K562 (cell line): ENCODE measurements at regions not wholly inside any gene's neighbourhood (a gene's known extent, or its start where the extent isn't known, plus 50 kb on each side); places are given as distances from the start of the nearest gene placed in this dataset.
A peak's percentile ranks its signal among the peaks of the same experiment; 100 is the strongest.

ENCODE experiments used
- ATAC-seq: fragments of 200-7000 bp; cut with Tn5 transposase; 3 replicates; pipeline ENCODE4 v1.9.1; 2020; ENCODE audit warnings: moderate library complexity
- BruUV-seq: library from RNA; stranded (reverse); fragments of 400-500 nt; replicated peaks from 2 replicates; lab custom pipeline; 2021; lab: Mats Ljungman, UMichigan
- CTCF ChIA-PET: fragments of 300-600 bp; formaldehyde crosslinking; extraction: SDS; loops from one replicate; lab custom pipeline; 2021; ENCODE audit warnings: low intra/inter-chr PET ratio; lab: Yijun Ruan, JAX
- POLR2A ChIA-PET: fragments of 300-600, 350-650 bp; sonication (Branson Sonifier 250); formaldehyde crosslinking; extraction: SDS; loops from one replicate; lab custom pipeline; 2021; ENCODE audit warnings: antibody characterized with exemption, inconsistent platforms; lab: Yijun Ruan, JAX
- DNase-seq, 4 experiments: peaks; one replicate each; pipeline versions ENCODE4 v3.0.0 to v3.0.0-alpha.2; 2011 to 2018; ENCODE audit warnings: low spot score in 3 of 4, mixed read lengths in 3 of 4; ENCODE audit errors: extremely low read depth in 1 of 4
- FAIRE-seq: peaks from 2 replicates; lab custom pipeline; 2011; peaks lifted over from hg19 to GRCh38; lab: Jason Lieb, UNC
- H2AFZ ChIP-seq: 2 replicates; pipeline ENCODE4 v1.6.0; 2011; ENCODE audit warnings: low read depth, low read length, control low read depth, inconsistent platforms
- H3K27ac ChIP-seq: fragments of 200-600 bp; 3 replicates; pipeline ENCODE4 v1.8.0; 2011; ENCODE audit warnings: low read depth, mild to moderate bottlenecking, control low read depth, inconsistent platforms, low read length, moderate library complexity, mixed read lengths; ENCODE audit errors: extremely low read depth
- H3K27me3 ChIP-seq, 2 experiments: fragments of 300-600 bp in 1 of 2; 2 replicates in 1 of 2; 3 replicates in 1 of 2; pipeline versions ENCODE4 v1.6.0 to v1.8.0; 2011; ENCODE audit warnings: inconsistent platforms in 2 of 2, low read length in 2 of 2, mild to moderate bottlenecking in 1 of 2, mixed read lengths in 1 of 2, moderate library complexity in 1 of 2; ENCODE audit not compliant: control insufficient read depth in 2 of 2, insufficient read depth in 2 of 2
- H3K36me3 ChIP-seq: fragments of 300-600 bp; 3 replicates; pipeline ENCODE4 v1.8.0; 2011; ENCODE audit warnings: mild to moderate bottlenecking, low read length, inconsistent platforms; ENCODE audit not compliant: control insufficient read depth, insufficient read depth
- H3K4me1 ChIP-seq, 2 experiments: fragments of 200-600 bp in 1 of 2; replicated peaks in 1 of 2; 2 replicates in 1 of 2; 3 replicates in 1 of 2; pipeline versions ENCODE4 v1.5.1 to v1.8.0; 2011; ENCODE audit warnings: inconsistent platforms in 2 of 2, low read length in 2 of 2, mild to moderate bottlenecking in 1 of 2, mixed read lengths in 1 of 2, moderate library complexity in 1 of 2; ENCODE audit not compliant: control insufficient read depth in 2 of 2, insufficient read depth in 2 of 2
- H3K4me2 ChIP-seq: 2 replicates; pipeline ENCODE4 v1.6.1; 2011; ENCODE audit warnings: low read length, control low read depth, inconsistent platforms, mixed read lengths; ENCODE audit not compliant: insufficient read depth
- H3K4me3 ChIP-seq: fragments of 200-600 bp; sonication (generic), shearing (Covaris generic); 2 replicates; pipeline ENCODE4 v1.5.1; 2016; ENCODE audit warnings: control low read depth, inconsistent platforms
- H3K79me2 ChIP-seq: fragments of 200-600 bp; 3 replicates; pipeline ENCODE4 v1.8.0; 2011; ENCODE audit warnings: low read length, inconsistent platforms; ENCODE audit not compliant: control insufficient read depth, insufficient read depth
- H3K9ac ChIP-seq, 2 experiments: 2 replicates each; pipeline versions ENCODE4 v1.6.0 to v1.6.1; 2011; ENCODE audit warnings: low read depth in 2 of 2, low read length in 2 of 2, control low read depth in 1 of 2, inconsistent platforms in 1 of 2, mild to moderate bottlenecking in 1 of 2, mixed read lengths in 1 of 2; ENCODE audit not compliant: insufficient read depth in 1 of 2
- H3K9me1 ChIP-seq: one replicate; pipeline ENCODE4 v1.6.0; 2011; ENCODE audit warnings: inconsistent platforms, mild to moderate bottlenecking, low read length, moderate library complexity; ENCODE audit not compliant: control insufficient read depth, insufficient read depth
- H3K9me3 ChIP-seq: replicated peaks from 2 replicates; pipeline ENCODE4 v1.5.1; 2011; ENCODE audit warnings: low read depth, low read length, inconsistent platforms; ENCODE audit not compliant: control insufficient read depth, insufficient read depth
- H4K20me1 ChIP-seq: replicated peaks from 2 replicates; pipeline ENCODE4 v1.6.1; 2011; ENCODE audit warnings: low read length, inconsistent platforms, mixed read lengths; ENCODE audit not compliant: control insufficient read depth, insufficient read depth
- ARID1B ChIP-seq: fragments of 450-650 bp; IDR thresholded peaks from 2 replicates; pipeline ENCODE4 v1.6.1; 2016; ENCODE audit warnings: antibody characterized with exemption, mild to moderate bottlenecking, inconsistent platforms
- ETV6 ChIP-seq, 3 experiments: fragments of 150-350 bp in 1 of 3; sonication (generic) in 1 of 3; formaldehyde crosslinking in 1 of 3; IDR thresholded peaks; 2 replicates each; pipeline versions ENCODE4 v1.6.1 to v1.8.0; 2014 to 2022; ENCODE audit warnings: borderline replicate concordance in 2 of 3, low read depth in 2 of 3, antibody characterized with exemption in 1 of 3, low read length in 1 of 3, mild to moderate bottlenecking in 1 of 3, missing genetic modification reagents in 1 of 3
- KLF16 ChIP-seq: IDR thresholded peaks from 2 replicates; pipeline ENCODE4 v1.6.1; 2016; ENCODE audit warnings: antibody characterized with exemption
- PCBP2 ChIP-seq: fragments of 200-400 bp; formaldehyde crosslinking; IDR thresholded peaks from 2 replicates; pipeline ENCODE4 v1.6.1; 2018; ENCODE audit warnings: low read length, low read depth, mild to moderate bottlenecking, moderate library complexity; ENCODE audit not compliant: poor library complexity, severe bottlenecking
- PTTG1 ChIP-seq: fragments of 450-650 bp; IDR thresholded peaks from 2 replicates; pipeline ENCODE4 v1.6.1; 2016; ENCODE audit warnings: low read depth, mild to moderate bottlenecking, missing genetic modification characterization, missing compliant biosample characterization
- RCOR1 ChIP-seq, 2 experiments: IDR thresholded peaks; 2 replicates each; pipeline ENCODE4 v1.6.1; 2012; ENCODE audit warnings: low read depth in 2 of 2, low read length in 2 of 2, borderline replicate concordance in 1 of 2, improper control_type of control experiment in 1 of 2
- SRSF9 ChIP-seq: fragments of 200-400 bp; formaldehyde crosslinking; IDR thresholded peaks from 2 replicates; pipeline ENCODE4 v1.6.1; 2017; ENCODE audit warnings: low read depth, low read length, borderline replicate concordance
- TSC22D4 ChIP-seq: fragments of 450-650 bp; IDR thresholded peaks from 2 replicates; pipeline ENCODE4 v1.6.1; 2016; ENCODE audit warnings: missing genetic modification characterization, missing biosample characterization, control low read depth
- ZEB2 ChIP-seq: fragments of 450-650 bp; IDR thresholded peaks from 2 replicates; pipeline ENCODE4 v1.6.1; 2016
- WGBS: fragments of 100-300 bp; shearing (Covaris generic); methylation state at CpG from one replicate; pipeline ENCODE4 v1.1.6; 2016; ENCODE audit warnings: low coverage, mixed read lengths; ENCODE audit not compliant: insufficient coverage; ENCODE audit errors: missing lambda C conversion rate; 5-methylcytosine and 5-hydroxymethylcytosine counted together
- in situ Hi-C: fragments of 300-500 bp; cut with MboI; formaldehyde crosslinking; loops from 4 replicates; pipeline ENCODE4 v1.15.0; 2018; ENCODE audit warnings: inconsistent platforms, mixed read lengths
- intact Hi-C: fragments of 100-400 bp; cut with micrococcal nuclease; formaldehyde crosslinking; loops from 2 replicates; pipeline ENCODE4 v1.14.2; 2022
- TF ChIP-seq, protein P1 (sequence below): sonication (generic); IDR thresholded peaks from 2 replicates; pipeline ENCODE4 v1.6.1; 2016
- TF ChIP-seq, protein P2 (sequence below), 2 experiments: fragments of 450-650 bp; IDR thresholded peaks; 2 replicates each; pipeline ENCODE4 v1.6.1; 2016; ENCODE audit warnings: mild to moderate bottlenecking in 2 of 2, borderline replicate concordance in 1 of 2, low read depth in 1 of 2, moderate library complexity in 1 of 2

DNA sequence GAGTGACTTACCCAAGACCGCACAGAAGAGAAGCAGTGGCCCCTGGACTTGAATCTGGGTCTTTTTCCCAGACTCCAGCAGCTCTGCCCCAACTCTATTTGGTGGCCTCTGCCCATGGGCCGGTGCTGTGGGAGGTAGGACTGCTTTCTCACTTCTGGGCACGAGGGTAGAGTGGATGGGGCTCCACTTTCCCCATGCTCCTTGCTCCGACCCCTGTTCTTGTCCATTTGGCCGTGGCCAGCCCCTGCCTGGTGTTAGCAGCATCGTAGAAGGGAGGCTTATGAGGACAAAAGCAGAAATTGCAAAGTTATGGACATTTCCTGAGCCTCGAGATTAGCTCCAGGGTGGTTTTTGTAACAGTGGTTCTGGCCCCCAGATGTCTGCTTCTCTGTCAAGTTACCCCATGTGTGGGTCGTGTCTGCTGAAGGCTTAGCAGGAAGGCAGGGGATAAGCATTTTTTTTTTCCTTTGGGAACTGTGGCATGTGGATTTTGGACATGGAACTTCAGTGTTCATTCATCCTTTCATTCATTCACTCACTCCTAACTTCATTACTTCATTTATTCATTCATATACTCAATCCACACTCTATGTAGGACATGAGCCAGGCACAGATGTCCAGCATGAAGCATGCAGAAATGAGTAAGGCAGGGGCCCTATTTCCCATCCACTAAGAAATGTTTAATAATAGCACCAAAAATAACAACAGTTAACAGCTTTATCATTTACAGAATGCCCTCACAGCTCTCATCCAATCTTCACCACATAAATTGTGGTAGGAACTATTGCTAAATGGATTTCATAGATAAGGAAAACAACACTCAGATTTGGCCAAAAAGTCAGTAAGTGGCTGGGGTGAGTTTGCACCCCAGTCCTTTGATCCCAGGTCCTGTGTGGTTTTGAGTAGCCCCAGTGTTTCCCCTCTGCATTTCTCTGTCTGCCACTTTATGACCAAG is 180.5 kb downstream of the OPA1 start:
- POLR2A ChIA-PET = interaction anchor here (0.8 kb wide), 1 partner anchor 31 kb away, joined by 3 read pairs; no protein-coding TSS in a partner anchor
- Histone ChIP-seq H3K27me3 (no peaks in the 10 kb centered on the region), H3K9me1 (no peaks in the 10 kb centered on the region), H3K79me2 (no peaks in the 10 kb centered on the region), H3K9me3 (no peaks in the 10 kb centered on the region; the same call in none of the 2 replicates), H3K4me2 (no peak overlapping the region), H2AFZ (no peak overlapping the region), H3K27ac (no peak overlapping the region), H3K36me3 (no peaks in the 10 kb centered on the region), H3K4me3 (no peak overlapping the region), H3K9ac (no peak overlapping the region), H4K20me1 (no peaks in the 10 kb centered on the region), H3K4me1 (no peaks in the 10 kb centered on the region; a peak in 2 of 5 replicates)
- BruUV-seq = no TSS peak
- CTCF ChIA-PET = no interaction called here
- WGBS = 31% methylated on average over 8 of the region's 8 CpGs
- DNase-seq (no peak), FAIRE-seq (no peak), ATAC-seq (no peak)
- intact Hi-C loops = loop anchor here (10.0 kb wide), 1 partner anchor 959 kb away; no protein-coding TSS in a partner anchor
- in situ Hi-C loops = no loop called here
- TF ChIP-seq ARID1B = peak; percentile 36; the same call in 1 of the 2 replicates
- TF ChIP-seq PTTG1 (tag) = no peak
- no peak for TF ChIP-seq PCBP2
- TF ChIP-seq RCOR1 (IDR thresholded peaks at IDR 0.05; ENCODE audit: borderline replicate concordance in 1 of 2, low read depth in 2 of 2, low read length in 2 of 2) = peak in 1 of 2 experiments; percentile 86; a peak in 2 of 4 replicates
- TF ChIP-seq TSC22D4 (tag) = no peak
- TF ChIP-seq, protein P1, sequence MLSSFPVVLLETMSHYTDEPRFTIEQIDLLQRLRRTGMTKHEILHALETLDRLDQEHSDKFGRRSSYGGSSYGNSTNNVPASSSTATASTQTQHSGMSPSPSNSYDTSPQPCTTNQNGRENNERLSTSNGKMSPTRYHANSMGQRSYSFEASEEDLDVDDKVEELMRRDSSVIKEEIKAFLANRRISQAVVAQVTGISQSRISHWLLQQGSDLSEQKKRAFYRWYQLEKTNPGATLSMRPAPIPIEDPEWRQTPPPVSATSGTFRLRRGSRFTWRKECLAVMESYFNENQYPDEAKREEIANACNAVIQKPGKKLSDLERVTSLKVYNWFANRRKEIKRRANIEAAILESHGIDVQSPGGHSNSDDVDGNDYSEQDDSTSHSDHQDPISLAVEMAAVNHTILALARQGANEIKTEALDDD = no peak
- TF ChIP-seq ZEB2 = no peak
- peak; percentile 61; the same call in 1 of the 2 replicates for TF ChIP-seq KLF16
- TF ChIP-seq ETV6 (IDR thresholded peaks at IDR 0.05; ENCODE audit: borderline replicate concordance in 1 of 2, low read depth in 2 of 2, low read length in 1 of 2) = no peak
- TF ChIP-seq ETV6 (CRISPR knock-in tag; IDR thresholded peaks at IDR 0.05; ENCODE audit: borderline replicate concordance) = no peak
- TF ChIP-seq, protein P2, sequence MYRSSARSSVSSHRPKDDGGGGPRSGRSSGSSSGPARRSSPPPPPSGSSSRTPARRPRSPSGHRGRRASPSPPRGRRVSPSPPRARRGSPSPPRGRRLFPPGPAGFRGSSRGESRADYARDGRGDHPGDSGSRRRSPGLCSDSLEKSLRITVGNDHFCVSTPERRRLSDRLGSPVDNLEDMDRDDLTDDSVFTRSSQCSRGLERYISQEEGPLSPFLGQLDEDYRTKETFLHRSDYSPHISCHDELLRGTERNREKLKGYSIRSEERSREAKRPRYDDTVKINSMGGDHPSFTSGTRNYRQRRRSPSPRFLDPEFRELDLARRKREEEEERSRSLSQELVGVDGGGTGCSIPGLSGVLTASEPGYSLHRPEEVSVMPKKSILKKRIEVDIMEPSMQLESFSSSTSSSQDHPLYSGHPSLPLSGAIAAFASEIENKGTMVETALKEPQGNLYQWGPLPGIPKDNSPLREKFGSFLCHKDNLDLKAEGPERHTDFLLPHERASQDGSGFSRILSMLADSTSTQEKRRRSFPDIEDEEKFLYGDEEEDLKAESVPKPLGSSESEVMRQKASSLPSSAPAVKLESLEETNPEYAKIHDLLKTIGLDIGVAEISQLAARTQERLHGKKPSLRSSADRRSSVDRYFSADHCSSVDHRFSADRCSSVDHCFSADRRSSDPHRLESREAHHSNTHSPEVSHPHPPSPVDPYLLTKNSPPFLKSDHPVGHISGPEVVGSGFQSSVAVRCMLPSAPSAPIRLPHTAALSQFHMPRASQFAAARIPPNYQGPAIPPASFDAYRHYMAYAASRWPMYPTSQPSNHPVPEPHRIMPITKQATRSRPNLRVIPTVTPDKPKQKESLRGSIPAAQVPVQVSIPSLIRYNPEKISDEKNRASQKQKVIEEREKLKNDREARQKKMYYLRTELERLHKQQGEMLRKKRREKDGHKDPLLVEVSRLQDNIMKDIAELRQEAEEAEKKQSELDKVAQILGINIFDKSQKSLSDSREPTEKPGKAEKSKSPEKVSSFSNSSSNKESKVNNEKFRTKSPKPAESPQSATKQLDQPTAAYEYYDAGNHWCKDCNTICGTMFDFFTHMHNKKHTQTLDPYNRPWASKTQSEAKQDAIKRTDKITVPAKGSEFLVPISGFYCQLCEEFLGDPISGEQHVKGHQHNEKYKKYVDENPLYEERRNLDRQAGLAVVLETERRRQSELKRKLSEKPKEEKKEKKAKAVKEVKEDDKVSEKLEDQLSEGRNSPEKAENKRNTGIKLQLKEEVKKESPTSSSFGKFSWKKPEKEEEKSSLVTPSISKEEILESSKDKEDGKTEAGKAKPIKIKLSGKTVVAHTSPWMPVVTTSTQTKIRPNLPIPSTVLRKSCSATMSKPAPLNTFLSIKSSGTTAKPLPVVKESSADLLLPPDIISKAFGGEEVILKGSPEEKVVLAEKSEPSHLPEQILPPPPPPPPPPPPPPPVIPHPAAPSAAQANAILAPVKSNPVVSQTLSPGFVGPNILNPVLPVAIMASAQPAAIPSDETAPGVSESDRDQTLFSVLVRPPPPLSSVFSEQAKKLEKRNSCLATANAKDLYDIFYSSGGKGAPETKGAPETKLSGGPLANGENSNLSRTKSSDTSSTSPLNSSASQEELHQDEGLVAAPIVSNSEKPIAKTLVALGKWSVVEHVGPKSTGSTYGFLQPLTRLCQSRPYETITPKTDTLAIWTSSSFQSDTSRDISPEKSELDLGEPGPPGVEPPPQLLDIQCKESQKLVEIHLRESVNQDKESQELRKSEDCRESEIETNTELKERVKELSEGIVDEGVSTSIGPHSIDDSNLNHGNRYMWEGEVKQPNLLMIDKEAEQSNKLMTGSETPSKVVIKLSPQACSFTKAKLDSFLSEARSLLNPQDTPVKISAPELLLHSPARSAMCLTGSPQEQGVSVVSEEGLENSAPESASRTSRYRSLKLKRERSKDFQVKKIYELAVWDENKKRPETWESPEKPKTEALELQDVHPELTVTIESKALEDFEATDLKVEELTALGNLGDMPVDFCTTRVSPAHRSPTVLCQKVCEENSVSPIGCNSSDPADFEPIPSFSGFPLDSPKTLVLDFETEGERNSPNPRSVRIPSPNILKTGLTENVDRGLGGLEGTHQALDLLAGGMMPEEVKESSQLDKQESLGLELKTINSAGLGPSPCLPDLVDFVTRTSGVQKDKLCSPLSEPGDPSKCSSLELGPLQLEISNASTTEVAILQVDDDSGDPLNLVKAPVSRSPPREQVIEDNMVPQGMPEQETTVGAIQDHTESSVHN (IDR thresholded peaks at IDR 0.05; ENCODE audit: borderline replicate concordance in 1 of 2, low read depth in 1 of 2) = no peak
- no peak for TF ChIP-seq SRSF9
